ENCODE measurements at regions not wholly inside any gene's neighbourhood (a gene's known extent, or its start where the extent isn't known, plus 50 kb on each side); places are given as distances from the start of the nearest gene placed in this dataset.

GRCh38 chr2:186189816-186190215 is 296.2 kb upstream of the ZC3H15 start:
- TF ChIP-seq CTCF (IDR thresholded peaks at IDR 0.05; ENCODE audit: extremely low read depth in 1 of 2, insufficient read depth in 1 of 2, low read depth in 1 of 2, low read length in 2 of 2) (no peak), MAX (IDR thresholded peaks at IDR 0.05; ENCODE audit: insufficient read depth, insufficient read length) (no peak)

Data from endothelial cell of umbilical vein (primary cell).